ENCODE measurements at regions not wholly inside any gene's neighbourhood (a gene's known extent, or its start where the extent isn't known, plus 50 kb on each side); places are given as distances from the start of the nearest gene placed in this dataset.

DNA sequence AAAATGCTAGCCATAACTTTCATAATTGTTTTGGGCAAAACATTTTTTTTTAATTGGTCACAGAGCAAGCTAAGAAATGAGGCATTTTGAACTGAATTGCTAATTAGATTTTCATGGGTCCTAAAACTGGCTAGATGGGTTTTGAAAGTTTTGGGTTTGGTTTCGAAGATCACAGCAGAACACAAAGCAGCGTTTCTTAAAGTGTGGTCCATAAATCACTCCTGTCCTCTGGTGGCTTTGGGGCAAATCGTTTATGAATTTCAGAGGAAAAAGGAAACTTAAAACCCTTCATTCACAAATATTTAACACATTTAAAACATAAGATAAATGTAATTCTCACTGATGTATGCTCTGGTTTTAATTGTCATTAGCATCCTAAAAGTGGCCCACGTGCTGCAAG lies 503.7 kb downstream of the SPATA31D1 start:
- 0% methylated on average over 4 of the region's 4 CpGs for WGBS (ENCODE audit: insufficient coverage, low coverage, missing lambda C conversion rate)
- no peak for DNase-seq (ENCODE audit: extremely low read depth in 1 of 4, low spot score in 3 of 4)
- ChIA-PET POLR2A (no interaction called here), CTCF (ENCODE audit: low intra/inter-chr PET ratio) (no interaction called here)
- H3K9me3 ChIP-seq (replicated peaks; ENCODE audit: control insufficient read depth, insufficient read depth, low read depth, low read length): no peaks in the 10 kb centered on the region
- intact Hi-C loops (cut with micrococcal nuclease): no loop called here
- in situ Hi-C loops (cut with MboI): no loop called here
- H3K27ac ChIP-seq (ENCODE audit: extremely low read depth, low read depth, low read length): no peak overlapping the region
- H3K4me3 ChIP-seq: no peak overlapping the region
- no peak overlapping the region for H3K9ac ChIP-seq (ENCODE audit: insufficient read depth in 1 of 2, low read depth in 2 of 2, low read length in 2 of 2)
- no peaks in the 10 kb centered on the region for H3K9me1 ChIP-seq (ENCODE audit: control insufficient read depth, insufficient read depth, low read length)
- no peaks in the 10 kb centered on the region for H4K20me1 ChIP-seq (replicated peaks; ENCODE audit: control insufficient read depth, insufficient read depth, low read length)
- H3K36me3 ChIP-seq (ENCODE audit: control insufficient read depth, insufficient read depth, low read length): no peaks in the 10 kb centered on the region
- H2AFZ ChIP-seq (ENCODE audit: low read depth, low read length): no peak overlapping the region
- no peaks in the 10 kb centered on the region for H3K79me2 ChIP-seq (ENCODE audit: control insufficient read depth, insufficient read depth, low read length)
- no peak for FAIRE-seq
- no peak overlapping the region for H3K4me2 ChIP-seq (ENCODE audit: insufficient read depth, low read length)
- no peaks in the 10 kb centered on the region for H3K27me3 ChIP-seq (ENCODE audit: control insufficient read depth in 2 of 2, insufficient read depth in 2 of 2, low read length in 2 of 2)
- BruUV-seq (replicated peaks): no TSS peak
- no peak for ATAC-seq
- no peaks in the 10 kb centered on the region for H3K4me1 ChIP-seq (replicated peaks in 1 of 2; ENCODE audit: control insufficient read depth in 2 of 2, insufficient read depth in 2 of 2, low read length in 2 of 2)
- no peak for TF ChIP-seq ZFPM2 (CRISPR knock-in tag; IDR thresholded peaks at IDR 0.05)

DNA sequence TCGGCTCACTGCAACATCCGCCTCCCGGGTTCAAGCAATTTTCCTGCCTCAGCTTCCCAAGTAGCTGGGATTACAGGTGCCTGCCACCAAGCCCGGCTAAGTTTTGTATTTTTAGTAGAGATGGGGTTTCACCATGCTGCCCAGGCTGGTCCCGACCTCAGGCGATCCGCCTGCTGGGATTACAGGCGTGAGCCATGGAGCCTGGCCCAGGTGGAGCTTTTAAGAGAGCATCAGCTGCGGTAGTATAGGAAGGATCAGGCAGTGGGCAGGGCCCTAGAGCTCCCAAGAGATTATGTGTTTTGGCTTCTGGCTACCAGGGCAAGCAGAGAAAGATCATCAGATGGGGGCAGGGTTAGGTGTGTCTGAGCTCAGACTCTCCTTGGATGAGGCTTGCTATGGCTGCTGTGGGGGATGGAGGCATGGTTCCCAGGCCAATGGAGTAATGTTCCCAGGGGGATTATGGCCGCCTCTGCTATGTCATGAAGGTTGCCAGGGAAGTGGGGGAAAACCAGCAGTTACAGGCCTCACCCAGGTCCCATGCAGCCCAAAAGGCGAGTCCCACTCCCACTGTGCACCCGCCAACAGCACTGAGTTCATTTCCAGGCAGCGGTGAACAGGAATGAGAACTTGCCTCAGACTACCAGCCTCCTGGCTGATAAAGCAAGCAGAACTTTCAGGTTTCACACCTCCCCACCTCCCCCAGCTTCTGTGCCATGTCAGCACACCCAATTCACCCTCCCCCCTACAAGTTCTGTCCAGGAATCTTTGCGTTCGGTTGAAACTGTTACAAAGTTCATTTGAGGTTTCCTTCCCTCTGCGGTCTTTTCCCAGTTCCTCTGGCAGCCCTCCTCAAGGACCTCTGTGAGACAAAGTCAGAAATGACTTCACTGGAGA lies 507.6 kb downstream of the SPATA31D1 start:
- Histone ChIP-seq H4K20me1 (replicated peaks; ENCODE audit: control insufficient read depth, insufficient read depth, low read length) (no peaks in the 10 kb centered on the region), H3K27ac (ENCODE audit: extremely low read depth, low read depth, low read length) (no peak overlapping the region), H3K9ac (ENCODE audit: insufficient read depth in 1 of 2, low read depth in 2 of 2, low read length in 2 of 2) (no peak overlapping the region), H3K4me1 (replicated peaks in 1 of 2; ENCODE audit: control insufficient read depth in 2 of 2, insufficient read depth in 2 of 2, low read length in 2 of 2) (no peaks in the 10 kb centered on the region), H3K36me3 (ENCODE audit: control insufficient read depth, insufficient read depth, low read length) (no peaks in the 10 kb centered on the region), H3K9me1 (ENCODE audit: control insufficient read depth, insufficient read depth, low read length) (no peaks in the 10 kb centered on the region), H3K9me3 (replicated peaks; ENCODE audit: control insufficient read depth, insufficient read depth, low read depth, low read length) (no peaks in the 10 kb centered on the region), H3K79me2 (ENCODE audit: control insufficient read depth, insufficient read depth, low read length) (no peaks in the 10 kb centered on the region), H3K4me3 (no peak overlapping the region), H3K27me3 (ENCODE audit: control insufficient read depth in 2 of 2, insufficient read depth in 2 of 2, low read length in 2 of 2) (no peaks in the 10 kb centered on the region), H2AFZ (ENCODE audit: low read depth, low read length) (no peak overlapping the region), H3K4me2 (ENCODE audit: insufficient read depth, low read length) (no peak overlapping the region)
- WGBS (ENCODE audit: insufficient coverage, low coverage, missing lambda C conversion rate): 2% methylated on average over 7 of the region's 16 CpGs
- FAIRE-seq: no peak
- intact Hi-C loops (cut with micrococcal nuclease) (no loop called here), in situ Hi-C loops (cut with MboI) (no loop called here)
- BruUV-seq (replicated peaks): no TSS peak
- TF ChIP-seq, protein P1, sequence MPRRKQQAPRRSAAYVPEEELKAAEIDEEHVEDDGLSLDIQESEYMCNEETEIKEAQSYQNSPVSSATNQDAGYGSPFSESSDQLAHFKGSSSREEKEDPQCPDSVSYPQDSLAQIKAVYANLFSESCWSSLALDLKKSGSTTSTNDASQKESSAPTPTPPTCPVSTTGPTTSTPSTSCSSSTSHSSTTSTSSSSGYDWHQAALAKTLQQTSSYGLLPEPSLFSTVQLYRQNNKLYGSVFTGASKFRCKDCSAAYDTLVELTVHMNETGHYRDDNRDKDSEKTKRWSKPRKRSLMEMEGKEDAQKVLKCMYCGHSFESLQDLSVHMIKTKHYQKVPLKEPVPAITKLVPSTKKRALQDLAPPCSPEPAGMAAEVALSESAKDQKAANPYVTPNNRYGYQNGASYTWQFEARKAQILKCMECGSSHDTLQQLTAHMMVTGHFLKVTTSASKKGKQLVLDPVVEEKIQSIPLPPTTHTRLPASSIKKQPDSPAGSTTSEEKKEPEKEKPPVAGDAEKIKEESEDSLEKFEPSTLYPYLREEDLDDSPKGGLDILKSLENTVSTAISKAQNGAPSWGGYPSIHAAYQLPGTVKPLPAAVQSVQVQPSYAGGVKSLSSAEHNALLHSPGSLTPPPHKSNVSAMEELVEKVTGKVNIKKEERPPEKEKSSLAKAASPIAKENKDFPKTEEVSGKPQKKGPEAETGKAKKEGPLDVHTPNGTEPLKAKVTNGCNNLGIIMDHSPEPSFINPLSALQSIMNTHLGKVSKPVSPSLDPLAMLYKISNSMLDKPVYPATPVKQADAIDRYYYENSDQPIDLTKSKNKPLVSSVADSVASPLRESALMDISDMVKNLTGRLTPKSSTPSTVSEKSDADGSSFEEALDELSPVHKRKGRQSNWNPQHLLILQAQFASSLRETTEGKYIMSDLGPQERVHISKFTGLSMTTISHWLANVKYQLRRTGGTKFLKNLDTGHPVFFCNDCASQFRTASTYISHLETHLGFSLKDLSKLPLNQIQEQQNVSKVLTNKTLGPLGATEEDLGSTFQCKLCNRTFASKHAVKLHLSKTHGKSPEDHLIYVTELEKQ (CRISPR knock-in tag; IDR thresholded peaks at IDR 0.05): no peak
- no peak for TF ChIP-seq ESRRA (IDR thresholded peaks at IDR 0.05; ENCODE audit: borderline replicate concordance, low read depth)
- TF ChIP-seq, protein P2, sequence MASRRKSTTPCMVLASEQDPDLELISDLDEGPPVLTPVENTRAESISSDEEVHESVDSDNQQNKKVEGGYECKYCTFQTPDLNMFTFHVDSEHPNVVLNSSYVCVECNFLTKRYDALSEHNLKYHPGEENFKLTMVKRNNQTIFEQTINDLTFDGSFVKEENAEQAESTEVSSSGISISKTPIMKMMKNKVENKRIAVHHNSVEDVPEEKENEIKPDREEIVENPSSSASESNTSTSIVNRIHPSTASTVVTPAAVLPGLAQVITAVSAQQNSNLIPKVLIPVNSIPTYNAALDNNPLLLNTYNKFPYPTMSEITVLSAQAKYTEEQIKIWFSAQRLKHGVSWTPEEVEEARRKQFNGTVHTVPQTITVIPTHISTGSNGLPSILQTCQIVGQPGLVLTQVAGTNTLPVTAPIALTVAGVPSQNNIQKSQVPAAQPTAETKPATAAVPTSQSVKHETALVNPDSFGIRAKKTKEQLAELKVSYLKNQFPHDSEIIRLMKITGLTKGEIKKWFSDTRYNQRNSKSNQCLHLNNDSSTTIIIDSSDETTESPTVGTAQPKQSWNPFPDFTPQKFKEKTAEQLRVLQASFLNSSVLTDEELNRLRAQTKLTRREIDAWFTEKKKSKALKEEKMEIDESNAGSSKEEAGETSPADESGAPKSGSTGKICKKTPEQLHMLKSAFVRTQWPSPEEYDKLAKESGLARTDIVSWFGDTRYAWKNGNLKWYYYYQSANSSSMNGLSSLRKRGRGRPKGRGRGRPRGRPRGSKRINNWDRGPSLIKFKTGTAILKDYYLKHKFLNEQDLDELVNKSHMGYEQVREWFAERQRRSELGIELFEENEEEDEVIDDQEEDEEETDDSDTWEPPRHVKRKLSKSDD (conservative IDR thresholded peaks at IDR 0.05; ENCODE audit: low read length): no peak
- no peak for TF ChIP-seq POLR3A (IDR thresholded peaks at IDR 0.05; ENCODE audit: borderline replicate concordance, extremely low read depth, insufficient read depth, insufficient read length)
- no peak for TF ChIP-seq EP300 (IDR thresholded peaks at IDR 0.05; ENCODE audit: low read length)
- no peak for TF ChIP-seq ZNF232 (CRISPR knock-in tag; IDR thresholded peaks at IDR 0.05)
- no peak for TF ChIP-seq ZNF133 (CRISPR knock-in tag; IDR thresholded peaks at IDR 0.05)
- no peak for TF ChIP-seq GATA2 (CRISPR knock-in tag; IDR thresholded peaks at IDR 0.05)
- DNase-seq (ENCODE audit: extremely low read depth in 1 of 4, low spot score in 3 of 4): no peak
- ChIA-PET POLR2A (interaction anchor here (0.7 kb wide), 1 partner anchor 69 kb away, joined by 3 read pairs; no protein-coding TSS in a partner anchor), CTCF (ENCODE audit: low intra/inter-chr PET ratio) (no interaction called here)
- ATAC-seq: no peak

Measured in K562 (cell line).